Islet precursor cell (in vitro differentiated cells): ENCODE measurements at regions not wholly inside any gene's neighbourhood (a gene's known extent, or its start where the extent isn't known, plus 50 kb on each side); places are given as distances from the start of the nearest gene placed in this dataset.
A peak's percentile ranks its signal among the peaks of the same experiment; 100 is the strongest.
"Not testable (repeated sequence)": the region's sequence is repeated elsewhere in the genome, so short reads cannot be mapped to it uniquely, and the experiment has no call there.

Source experiments
- DNase-seq: peaks from one replicate; pipeline ENCODE4 v3.0.0-alpha.2; 2018

DNA sequence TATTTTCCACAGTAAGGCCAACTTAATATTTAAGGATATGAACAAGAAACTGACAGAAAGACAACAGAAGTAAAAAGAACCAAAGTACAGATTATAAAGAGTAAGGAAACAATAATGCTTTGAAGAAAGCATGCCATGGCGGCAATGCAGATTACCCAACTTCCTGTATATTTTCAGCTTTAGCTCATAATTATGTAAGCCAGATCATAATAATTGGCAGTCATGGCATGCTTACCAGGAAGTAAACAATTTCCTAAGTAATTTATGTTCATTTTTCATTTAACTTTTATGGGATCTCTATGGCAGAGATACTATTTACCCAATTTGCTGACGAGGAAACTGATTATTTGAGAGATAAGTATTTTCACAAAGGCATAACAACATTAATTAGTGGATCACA lies 988.7 kb downstream of the HACE1 start:
- DNase-seq, result no peak

DNA sequence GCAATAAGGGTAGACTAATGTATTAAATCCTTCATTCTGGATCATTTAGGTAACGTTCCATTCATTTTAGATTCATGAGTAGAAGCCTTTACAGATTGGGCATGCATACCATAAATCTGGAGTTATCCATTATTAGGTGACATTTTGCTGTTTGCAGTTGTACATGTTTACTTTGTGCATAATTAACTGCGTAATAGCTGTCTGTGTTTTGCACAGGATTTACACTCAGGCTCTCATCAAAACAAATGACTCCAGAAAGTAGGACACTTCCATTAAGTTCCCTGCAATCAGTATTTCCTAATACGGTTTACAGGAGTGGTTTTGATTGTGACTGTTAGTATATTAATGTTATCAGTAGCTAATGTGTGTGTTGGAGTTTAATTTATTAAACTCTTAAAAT lies 997.4 kb downstream of the HACE1 start:
- no peak for DNase-seq

DNA sequence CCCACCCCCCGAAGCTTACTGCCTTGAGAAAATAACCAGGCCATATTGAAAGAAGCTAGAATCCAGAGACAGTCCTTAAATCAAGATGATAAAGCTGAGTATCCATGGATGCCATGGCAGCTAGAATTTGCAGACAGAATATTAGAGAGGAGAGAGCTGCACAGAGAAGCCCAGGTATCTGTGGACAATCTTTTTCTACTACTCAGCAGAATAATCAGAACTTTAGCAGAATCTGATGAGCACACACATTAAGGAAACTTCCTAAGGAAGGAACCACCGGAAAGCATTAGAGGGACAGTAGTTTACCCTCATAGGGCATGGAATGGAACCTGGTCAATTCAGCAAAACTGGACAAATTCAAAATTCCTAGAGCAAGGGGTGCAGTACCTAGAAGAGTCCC lies 1001.7 kb downstream of the HACE1 start:
- no peak for DNase-seq

DNA sequence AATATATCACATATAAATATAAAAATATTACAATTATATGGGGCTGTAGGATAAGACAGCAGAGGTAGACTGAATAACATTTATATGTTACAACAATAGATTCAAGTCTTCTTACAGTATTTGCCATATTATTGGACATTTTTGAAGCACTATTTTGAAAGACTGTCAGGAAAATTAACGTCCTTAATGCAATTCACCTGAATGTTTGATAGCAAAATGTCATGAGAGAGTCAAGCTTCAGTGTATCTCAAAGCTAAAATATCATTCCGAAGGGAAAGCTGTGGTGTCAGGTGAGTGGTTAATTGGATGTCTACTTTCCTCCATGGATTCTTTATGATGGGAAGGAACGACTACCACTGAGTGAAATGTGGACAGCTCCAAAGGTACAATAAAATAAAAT lies 1004.0 kb downstream of the HACE1 start:
- no peak for DNase-seq

DNA sequence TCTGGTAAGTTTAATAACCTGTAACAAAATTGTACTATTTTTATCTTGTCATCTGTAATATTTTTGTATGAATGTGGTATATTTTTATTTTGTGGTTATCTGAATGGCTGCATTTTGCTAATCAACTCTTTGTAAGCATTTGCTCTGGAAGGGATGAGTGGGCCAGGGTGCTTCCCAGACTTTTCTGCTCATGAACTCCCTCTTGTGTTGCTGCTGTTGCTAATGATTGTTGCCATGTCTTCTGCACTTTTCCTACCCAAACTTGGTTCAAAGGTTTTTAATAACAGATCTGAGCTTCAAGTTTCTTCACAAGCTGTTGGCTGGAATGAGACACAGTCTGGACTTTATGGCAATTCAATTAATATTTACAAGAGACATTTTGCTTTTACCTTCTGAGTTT lies 1005.7 kb downstream of the HACE1 start:
- DNase-seq, result no peak

DNA sequence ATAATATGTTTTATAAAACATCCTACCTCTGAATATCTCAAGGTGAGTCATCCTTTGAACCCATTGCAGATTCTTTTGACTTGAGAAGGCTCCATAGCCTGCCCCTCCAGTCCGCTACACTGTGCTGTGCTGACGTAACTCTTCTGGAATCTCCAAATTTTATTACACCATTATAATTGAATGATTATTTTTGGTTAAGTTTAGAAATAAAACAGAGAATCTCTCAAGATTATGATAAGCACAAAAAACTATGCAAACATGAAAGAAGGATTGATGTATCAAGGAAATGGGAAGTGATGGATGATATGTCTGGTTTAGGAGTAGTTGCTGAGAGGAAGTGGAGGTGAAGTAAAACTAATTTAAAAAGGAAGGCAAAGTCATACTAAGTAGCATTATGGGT lies 1021.3 kb downstream of the HACE1 start:
- no peak for DNase-seq

DNA sequence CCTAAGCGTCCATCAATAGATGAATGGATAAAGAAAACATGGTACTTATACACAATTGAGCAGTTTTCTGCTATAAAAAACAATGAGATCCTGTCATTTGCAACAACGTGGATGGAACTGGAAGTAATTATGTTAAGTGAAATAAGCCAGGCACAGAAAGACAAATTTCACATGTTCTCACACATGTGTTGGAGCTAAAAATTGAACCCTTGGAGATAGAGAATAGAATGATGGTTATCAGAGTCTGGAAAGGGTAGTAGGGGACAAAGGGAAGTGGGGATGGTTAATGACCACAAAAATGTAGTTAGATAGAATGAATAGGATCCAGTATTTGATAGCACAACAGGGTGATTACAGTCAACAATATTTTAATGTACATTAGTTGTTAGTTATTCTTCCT lies 1033.5 kb downstream of the HACE1 start:
- no peak for DNase-seq

DNA sequence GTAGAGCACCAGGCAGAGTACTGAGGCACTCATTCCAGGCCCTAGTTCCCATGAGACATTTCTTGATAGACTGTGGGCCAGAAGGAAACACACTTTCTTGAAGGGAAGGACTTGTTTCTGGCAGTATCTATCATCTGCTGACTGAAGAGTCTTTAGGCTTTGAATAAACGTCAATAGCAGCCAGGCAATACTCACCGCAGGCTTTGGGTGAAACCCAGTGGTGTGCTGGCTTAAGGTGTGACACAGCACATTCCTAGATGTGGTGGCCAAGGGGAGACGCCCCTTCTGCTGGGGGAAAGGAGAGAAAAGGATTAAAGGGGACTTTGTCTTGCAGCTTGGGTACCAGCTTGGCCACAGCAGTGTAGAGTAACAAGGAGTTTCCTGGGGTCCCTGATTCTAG lies 1039.6 kb downstream of the HACE1 start:
- DNase-seq, result peak; percentile 49

DNA sequence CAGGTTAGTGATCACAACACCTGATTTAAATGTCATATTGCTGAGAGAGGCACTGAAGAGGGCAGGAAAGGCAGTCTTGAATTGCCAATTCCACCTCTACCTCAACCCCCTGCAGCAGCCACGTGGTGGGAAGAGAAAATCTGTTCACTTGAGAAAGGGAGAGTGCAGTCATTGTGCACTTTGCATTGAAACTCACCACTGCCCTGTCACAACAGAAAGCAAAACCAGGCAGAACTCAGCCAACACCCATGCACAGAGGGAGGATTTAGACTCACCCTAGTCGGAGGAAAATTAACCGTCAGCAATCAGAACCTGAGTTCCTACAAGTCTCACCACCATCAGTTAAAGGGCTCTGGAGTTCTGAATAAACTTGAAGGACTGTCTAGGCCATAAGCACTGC lies 1040.2 kb downstream of the HACE1 start:
- DNase-seq, result no peak

DNA sequence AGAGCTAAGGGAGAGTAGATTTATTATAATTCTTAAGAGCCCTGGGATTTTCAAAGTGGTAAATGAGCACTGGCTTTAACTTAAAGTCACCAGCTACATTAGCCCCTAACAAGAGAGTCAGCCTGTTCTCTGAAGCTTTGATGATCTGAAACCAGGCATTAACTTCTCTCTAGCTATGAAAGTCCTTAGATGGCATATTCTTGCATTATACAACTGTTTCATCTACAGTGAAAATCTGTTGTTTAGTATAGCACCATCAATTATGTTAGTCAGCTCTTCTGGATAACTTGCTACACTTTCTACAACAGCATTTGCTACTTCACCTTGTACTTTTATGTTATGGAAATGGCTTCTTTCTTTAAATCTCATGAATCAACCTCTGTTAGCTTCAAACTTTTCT lies 1046.7 kb downstream of the HACE1 start:
- DNase-seq, result no peak

DNA sequence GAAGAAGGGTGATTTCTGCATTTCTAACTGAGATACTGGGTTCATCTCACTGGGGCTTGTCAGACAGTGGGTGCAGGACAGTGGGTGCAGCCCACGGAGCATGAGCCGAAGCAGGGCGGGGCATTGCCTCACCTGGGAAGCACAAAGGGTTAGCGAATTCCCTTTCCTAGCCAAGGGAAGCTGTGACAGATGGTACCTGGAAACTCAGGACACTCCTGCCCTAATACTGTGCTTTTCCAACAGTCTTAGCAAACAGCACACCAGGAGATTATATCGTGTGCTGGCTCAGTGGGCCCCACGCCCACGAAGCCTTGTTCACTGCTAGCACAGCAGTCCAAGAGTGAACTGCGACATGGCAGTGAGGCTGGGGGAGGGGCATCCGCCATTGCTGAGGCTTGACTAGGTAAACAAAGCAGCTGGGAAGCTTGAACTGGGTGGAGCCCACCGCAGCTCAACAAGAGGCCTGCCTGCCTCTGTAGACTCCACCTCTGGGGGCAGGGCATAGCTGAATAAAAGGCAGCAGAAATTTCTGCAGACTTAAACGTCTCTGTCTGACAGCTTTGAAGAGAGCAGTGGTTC lies 1057.7 kb downstream of the HACE1 start:
- DNase-seq, result not testable (repeated sequence)

DNA sequence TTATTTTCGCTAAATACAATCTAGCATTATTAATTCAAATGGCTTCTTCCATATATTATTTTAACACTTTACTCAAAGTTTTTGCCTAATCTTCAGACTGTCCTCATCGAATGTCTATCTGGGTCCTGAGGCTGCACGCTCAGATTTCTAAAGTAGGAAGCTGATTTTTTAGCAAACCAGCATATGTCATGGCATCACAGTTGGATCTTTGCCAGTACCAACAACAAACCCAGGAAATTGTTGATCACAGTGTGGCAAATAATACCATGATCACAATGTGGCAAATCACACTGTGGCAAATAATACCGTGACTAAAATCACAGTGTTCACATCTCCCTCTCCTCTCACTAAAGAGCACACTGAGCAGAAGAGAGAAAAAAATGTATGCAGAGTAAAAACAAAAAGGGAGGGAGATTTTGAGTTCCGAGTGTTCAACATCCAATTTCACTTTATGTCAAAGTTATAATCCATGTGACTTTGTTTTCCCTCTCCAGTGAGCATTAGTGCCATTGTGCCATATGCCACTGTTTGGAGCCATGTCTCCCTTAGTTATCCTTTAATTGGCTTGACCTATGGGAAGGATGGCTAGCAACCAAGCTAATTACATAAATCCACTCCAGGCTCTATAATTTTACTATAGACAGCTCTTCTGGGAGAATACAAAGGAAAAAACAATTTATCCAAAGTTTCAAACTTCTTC lies 1059.6 kb downstream of the HACE1 start:
- DNase-seq, result no peak

DNA sequence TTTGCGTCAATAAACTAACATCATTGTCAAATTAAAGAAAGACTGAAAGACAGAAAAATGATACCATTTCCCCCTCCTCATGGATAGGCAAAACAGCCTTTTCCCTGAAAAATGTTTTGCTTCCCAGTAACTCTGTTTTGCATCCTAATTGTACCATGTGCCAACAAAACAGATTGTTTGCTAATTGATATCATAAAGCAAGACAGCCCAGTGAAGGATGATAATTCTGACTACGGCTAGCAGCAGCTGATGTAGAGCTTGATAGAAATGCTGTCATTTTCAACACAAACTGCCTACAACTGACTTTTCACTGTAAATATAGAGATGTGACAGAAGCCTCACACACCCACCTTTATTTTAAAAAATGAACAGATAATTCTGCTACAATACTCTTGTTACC lies 1061.6 kb downstream of the HACE1 start:
- DNase-seq, result no peak

DNA sequence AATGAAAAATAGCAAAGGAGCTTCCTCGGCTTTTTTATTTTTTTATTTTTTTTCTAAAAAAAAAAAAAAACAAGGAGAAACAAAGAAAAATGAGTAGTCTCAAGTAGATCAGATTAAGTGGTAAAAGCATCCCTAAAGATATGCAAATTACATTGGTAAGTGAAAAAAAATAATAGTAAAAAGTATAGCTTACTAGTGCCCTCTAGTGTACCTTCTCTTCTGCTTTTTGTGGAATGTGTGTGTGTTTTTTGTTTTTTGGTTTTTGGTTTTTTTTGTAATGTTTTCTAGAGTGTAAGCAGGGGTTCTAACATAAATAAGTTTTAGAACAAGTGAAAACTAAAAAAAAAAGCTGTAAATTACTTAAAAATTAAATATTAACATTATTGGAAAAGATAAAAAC lies 1062.0 kb downstream of the HACE1 start:
- DNase-seq, result no peak

DNA sequence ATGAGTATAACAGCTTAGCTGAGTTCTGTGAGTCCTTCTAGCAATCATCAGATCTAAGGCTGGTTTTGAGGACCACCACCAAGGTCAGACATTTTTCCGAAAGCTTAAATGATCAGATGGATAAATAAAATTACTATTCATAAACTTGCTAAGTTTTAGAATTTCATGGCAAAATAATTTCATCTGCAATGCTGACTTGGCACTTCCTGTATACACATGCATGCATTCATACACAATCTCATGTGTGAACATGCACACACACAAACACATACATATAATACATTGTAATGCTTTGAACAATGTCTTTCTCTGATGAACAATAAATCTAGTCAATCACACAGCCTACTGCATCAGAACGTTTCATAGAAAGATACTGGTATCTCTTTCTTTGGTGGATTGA lies 1068.3 kb downstream of the HACE1 start:
- DNase-seq, result no peak

DNA sequence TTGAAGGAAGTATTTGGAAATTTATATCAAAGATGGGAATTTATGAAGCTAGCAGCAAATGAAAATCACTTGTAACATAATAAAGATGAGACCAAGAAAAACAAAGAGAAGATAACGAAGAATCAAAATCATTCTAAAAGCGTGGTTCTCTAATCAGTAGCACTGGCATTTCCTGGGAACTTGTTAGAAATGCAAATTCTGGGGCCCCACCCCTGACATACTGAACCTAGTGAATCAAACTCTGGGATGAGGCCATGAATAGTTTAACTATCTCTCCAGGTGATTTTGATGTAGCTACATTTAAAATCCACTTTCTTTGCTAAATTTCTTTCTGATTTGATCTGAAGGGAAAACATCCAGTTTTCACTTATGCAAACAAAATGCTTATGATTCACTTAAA lies 1075.6 kb downstream of the HACE1 start:
- DNase-seq, result no peak

DNA sequence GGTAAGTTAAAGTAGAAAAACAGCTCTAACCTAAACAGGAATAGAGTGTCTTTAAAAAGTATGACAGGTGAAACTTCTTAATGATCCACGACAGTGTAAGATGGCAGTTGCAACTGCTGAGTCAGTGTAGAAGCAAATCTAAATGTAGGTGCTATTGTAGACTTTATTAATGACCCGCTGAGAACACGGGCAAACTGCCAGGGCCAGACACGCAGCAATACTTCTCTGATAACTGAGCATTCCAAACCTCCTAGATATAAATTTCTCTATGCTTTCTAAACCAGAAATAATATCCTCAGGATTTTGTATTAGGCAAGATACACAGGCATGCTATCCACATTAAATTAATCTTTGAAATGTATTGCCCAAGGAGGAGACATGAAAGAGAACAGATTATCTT lies 1076.4 kb downstream of the HACE1 start:
- no peak for DNase-seq

DNA sequence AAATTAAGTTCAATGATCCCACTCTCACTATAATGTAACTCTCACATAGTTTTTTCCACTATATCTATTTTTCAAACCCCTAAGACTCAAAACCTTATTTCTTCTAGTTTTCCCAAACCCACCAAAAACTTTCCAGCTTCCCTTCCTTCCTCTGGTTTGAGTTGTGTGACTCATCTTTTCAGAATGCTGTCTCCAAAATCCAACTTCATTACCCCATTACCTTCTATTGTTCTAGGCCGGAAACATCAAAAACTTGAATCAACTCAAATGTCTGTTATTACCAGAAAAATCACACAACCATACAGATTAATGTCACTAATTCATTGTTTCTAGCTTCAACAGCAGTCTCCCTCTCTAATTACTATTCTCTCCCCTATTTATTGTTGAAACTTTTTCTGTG lies 1090.3 kb downstream of the HACE1 start:
- no peak for DNase-seq

DNA sequence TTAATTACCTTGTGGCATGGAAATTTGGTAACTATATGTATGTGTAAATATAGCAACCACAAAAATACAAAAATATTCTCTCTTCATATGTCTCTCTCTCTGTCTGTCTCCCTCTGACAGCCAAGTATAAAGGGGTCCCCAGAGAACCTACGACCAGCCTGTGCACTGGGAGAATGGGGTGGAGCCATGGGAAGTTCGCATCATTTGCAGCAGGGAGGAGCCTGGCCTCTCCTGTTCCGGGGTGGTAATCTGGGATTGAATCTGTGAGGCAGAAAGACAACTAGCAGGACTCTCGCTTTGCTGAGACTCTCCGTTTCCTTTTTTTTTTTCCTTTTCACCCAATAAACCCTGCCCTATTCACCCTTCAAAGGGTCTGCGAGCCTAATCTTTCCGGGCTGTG lies 1109.1 kb downstream of the HACE1 start:
- DNase-seq, result no peak

DNA sequence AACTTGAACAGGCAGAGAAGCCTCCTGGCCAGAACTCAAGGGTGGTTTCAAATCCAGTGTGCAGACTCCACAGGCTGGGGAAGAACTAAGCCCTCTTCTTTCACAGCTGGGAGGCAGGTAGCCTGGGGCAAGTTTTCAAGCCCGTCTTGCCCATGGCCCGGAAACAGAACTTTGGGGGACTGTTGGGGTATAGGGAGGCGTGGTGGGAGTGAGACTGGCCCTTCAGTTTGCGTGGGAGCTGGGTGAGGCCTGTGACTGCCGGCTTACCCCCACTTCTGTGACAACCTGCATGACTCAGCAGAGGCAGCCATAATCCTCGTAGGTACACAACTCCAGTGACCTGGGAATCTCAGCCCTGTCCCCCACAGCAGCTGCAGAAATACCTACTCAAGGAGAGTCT lies 1125.7 kb downstream of the HACE1 start:
- DNase-seq, result no peak

DNA sequence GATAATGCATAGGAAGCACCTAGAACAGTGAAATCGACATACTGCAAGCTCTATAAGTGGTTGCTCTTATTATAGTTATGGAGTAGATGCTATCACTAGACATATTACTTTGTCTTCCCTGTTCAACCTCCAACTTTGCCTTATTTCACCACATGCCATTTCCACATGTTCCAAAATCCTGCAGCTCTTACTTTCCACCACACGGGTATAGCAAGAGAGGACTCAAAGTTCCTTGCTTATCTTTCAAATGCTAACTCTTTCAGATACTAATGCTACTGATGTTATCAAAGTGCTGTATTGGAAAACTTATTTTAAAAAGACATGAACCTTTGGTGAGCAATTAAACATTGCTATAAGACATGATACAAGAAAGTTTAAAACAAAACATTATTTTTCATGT lies 1130.1 kb downstream of the HACE1 start:
- DNase-seq, result no peak

DNA sequence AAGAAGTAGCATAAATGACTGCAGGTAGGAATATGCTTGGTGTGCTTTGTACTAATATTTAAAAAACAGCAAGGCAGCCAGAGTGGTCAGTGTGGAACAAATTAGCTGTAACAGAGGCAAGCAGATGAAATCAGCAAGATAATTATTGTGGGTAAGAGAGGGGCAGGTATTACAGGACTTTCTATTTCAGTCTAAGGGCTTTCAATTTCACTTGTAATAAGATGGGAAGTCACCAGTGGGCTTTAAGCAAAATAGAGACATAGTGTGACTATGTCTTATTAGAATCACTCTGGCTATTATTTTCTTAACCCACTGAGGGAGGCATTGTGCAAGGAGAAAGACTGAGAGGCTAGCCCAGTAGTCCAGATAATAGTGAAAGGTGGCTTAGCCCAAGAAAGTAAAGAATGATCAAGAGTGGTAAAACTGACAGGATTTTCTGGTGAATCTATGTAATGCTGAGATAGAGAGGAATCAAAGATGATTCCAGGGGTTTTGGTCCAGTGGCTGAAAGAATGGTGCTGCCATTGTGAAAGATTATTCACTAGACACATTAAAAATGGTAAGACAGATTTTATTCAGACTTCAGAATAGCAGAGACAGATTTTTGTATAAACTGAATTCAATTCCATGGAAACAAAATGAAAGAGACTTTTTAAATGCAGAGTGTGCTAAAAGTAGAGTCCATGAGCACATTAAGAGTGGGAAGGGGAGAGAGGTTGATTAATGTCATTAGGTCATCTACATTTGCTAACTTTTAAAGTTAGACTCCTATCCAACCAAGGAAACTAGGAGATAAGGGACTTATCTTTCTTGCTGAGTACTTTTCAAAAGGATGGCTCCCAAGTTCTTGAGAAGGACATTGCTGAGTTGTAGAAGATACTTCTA lies 1136.0 kb downstream of the HACE1 start:
- DNase-seq, result no peak

DNA sequence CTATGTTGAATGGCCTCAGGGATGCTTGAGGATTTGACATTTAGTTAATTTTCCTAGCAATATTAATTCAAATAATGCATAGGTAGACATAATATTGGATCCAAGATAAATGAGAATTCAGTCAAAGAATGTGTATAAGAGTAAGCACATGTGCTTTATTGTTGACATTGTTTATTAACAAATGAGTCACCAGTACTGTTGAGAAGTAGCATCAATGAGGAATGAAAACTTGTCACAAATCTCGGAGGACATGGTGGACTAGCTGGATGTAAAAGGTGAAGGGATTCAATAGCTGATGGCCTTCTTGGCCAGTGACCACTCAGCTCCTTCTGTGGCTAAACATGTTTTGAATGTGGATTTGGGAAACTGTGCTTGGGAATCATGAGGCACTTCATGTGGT lies 1137.0 kb downstream of the HACE1 start:
- DNase-seq, result no peak

DNA sequence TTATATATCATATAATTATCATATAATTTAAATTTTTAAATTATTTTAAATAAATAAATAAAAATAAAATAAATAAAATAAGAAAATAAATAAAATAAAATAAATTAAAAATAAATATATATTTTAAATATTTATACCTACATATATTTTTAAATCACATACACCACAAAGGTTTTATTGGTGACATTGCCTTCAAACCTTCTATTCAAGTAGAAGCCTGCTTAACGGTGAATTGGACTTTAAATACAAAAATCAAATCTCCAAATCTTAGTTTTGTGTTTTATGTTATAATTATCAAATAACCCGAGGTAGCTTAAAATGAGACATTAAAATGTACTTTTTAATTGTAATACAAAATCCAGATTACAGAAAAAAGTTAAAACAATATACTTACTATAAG lies 1137.8 kb downstream of the HACE1 start:
- DNase-seq, result no peak
